ENCODE measurements at regions not wholly inside any gene's neighbourhood (a gene's known extent, or its start where the extent isn't known, plus 50 kb on each side); places are given as distances from the start of the nearest gene placed in this dataset.

DNA sequence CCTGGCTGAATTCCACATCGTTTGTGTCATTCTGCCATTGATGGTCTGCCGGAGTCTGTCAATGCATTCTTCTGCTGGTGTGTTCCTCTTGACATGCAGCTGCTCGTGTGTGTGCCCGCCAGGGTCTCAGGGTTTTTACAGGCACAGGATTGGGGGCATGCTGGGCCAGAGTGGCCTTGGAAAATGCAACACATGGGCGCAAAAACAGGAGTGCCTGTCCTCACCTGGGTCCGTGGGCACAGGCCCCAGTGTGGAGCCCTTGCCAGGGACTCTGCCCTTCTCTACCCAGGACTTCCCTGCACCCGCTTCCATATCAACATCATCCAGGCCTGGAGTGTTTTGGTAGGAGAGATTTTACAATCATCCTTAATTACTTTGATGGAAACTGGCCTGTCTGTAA lies 340.7 kb downstream of the KIF20B start:
- H3K4me2 ChIP-seq = no peak overlapping the region
- H3K27me3 ChIP-seq (ENCODE audit: insufficient read depth, low read depth) = no peaks in the 10 kb centered on the region
- peaks cover 29% of the 10 kb centered on the region for H3K4me1 ChIP-seq (ENCODE audit: low read depth, poor library complexity, severe bottlenecking)
- no peak overlapping the region for H2AFZ ChIP-seq (ENCODE audit: low read depth)
- no peak overlapping the region for H3K4me3 ChIP-seq (IDR thresholded peaks at IDR 0.05; ENCODE audit: insufficient read depth, low read depth, low read length)
- TF ChIP-seq, protein P1, sequence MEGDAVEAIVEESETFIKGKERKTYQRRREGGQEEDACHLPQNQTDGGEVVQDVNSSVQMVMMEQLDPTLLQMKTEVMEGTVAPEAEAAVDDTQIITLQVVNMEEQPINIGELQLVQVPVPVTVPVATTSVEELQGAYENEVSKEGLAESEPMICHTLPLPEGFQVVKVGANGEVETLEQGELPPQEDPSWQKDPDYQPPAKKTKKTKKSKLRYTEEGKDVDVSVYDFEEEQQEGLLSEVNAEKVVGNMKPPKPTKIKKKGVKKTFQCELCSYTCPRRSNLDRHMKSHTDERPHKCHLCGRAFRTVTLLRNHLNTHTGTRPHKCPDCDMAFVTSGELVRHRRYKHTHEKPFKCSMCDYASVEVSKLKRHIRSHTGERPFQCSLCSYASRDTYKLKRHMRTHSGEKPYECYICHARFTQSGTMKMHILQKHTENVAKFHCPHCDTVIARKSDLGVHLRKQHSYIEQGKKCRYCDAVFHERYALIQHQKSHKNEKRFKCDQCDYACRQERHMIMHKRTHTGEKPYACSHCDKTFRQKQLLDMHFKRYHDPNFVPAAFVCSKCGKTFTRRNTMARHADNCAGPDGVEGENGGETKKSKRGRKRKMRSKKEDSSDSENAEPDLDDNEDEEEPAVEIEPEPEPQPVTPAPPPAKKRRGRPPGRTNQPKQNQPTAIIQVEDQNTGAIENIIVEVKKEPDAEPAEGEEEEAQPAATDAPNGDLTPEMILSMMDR (conservative IDR thresholded peaks at IDR 0.05; ENCODE audit: low read depth, low read length) = no peak
- H3K36me3 ChIP-seq (ENCODE audit: insufficient read depth) = no peaks in the 10 kb centered on the region
- H3K27ac ChIP-seq = no peak overlapping the region
- no peak overlapping the region for H3K9ac ChIP-seq
- no peaks in the 10 kb centered on the region for H3K79me2 ChIP-seq (ENCODE audit: insufficient read depth, low read depth)
- no peaks in the 10 kb centered on the region for H4K20me1 ChIP-seq (ENCODE audit: insufficient read depth)

GRCh38 chr10:90047243-90047729 lies 345.9 kb downstream of the KIF20B start:
- Histone ChIP-seq H3K9ac (peak overlapping the region; percentile 53; the same call in 1 of the 2 replicates), H3K4me1 (ENCODE audit: low read depth, poor library complexity, severe bottlenecking) (peaks cover 67% of the 10 kb centered on the region), H2AFZ (ENCODE audit: low read depth) (peak overlapping the region; percentile 64), H3K36me3 (ENCODE audit: insufficient read depth) (no peaks in the 10 kb centered on the region), H3K79me2 (ENCODE audit: insufficient read depth, low read depth) (no peaks in the 10 kb centered on the region), H3K27ac (peak overlapping the region; percentile 91), H4K20me1 (ENCODE audit: insufficient read depth) (no peaks in the 10 kb centered on the region), H3K4me3 (IDR thresholded peaks at IDR 0.05; ENCODE audit: insufficient read depth, low read depth, low read length) (no peak overlapping the region), H3K4me2 (peak overlapping the region; percentile 54), H3K27me3 (ENCODE audit: insufficient read depth, low read depth) (no peaks in the 10 kb centered on the region)
- TF ChIP-seq, protein P1 (conservative IDR thresholded peaks at IDR 0.05; ENCODE audit: low read depth, low read length) = no peak

DNA sequence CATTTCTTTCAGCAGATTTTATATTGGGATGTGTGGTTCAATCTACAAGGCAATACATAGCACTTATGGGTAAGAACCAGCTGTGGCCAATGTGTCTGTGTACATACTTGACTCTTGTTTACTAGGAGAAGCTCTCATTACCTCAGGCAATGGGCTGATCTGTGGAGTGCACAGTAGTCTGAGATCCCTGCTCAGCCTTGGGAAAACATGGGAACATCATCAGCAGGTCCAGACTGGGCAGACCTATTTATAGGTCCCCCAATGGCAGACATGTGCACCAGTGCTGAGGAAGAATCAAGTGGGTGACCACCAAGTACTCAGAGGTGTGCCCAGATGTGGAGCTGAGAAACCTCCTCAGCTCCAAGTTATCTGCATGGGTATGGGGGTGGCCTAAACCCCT lies 349.7 kb downstream of the KIF20B start:
- H3K4me2 ChIP-seq = no peak overlapping the region
- no peak overlapping the region for H2AFZ ChIP-seq (ENCODE audit: low read depth)
- no peaks in the 10 kb centered on the region for H3K36me3 ChIP-seq (ENCODE audit: insufficient read depth)
- H3K9ac ChIP-seq = no peak overlapping the region
- H3K4me1 ChIP-seq (ENCODE audit: low read depth, poor library complexity, severe bottlenecking) = peaks cover 50% of the 10 kb centered on the region
- no peaks in the 10 kb centered on the region for H3K27me3 ChIP-seq (ENCODE audit: insufficient read depth, low read depth)
- no peaks in the 10 kb centered on the region for H3K79me2 ChIP-seq (ENCODE audit: insufficient read depth, low read depth)
- no peaks in the 10 kb centered on the region for H4K20me1 ChIP-seq (ENCODE audit: insufficient read depth)
- H3K27ac ChIP-seq = no peak overlapping the region
- H3K4me3 ChIP-seq (IDR thresholded peaks at IDR 0.05; ENCODE audit: insufficient read depth, low read depth, low read length) = no peak overlapping the region
- TF ChIP-seq, protein P1 (conservative IDR thresholded peaks at IDR 0.05; ENCODE audit: low read depth, low read length) = no peak

GRCh38 chr10:90051474-90051873 lies 350.1 kb downstream of the KIF20B start:
- H2AFZ ChIP-seq (ENCODE audit: low read depth) = no peak overlapping the region
- peaks cover 46% of the 10 kb centered on the region for H3K4me1 ChIP-seq (ENCODE audit: low read depth, poor library complexity, severe bottlenecking)
- TF ChIP-seq, protein P1 (conservative IDR thresholded peaks at IDR 0.05; ENCODE audit: low read depth, low read length) = no peak
- no peak overlapping the region for H3K9ac ChIP-seq
- no peaks in the 10 kb centered on the region for H3K27me3 ChIP-seq (ENCODE audit: insufficient read depth, low read depth)
- H3K79me2 ChIP-seq (ENCODE audit: insufficient read depth, low read depth) = no peaks in the 10 kb centered on the region
- H3K36me3 ChIP-seq (ENCODE audit: insufficient read depth) = no peaks in the 10 kb centered on the region
- no peak overlapping the region for H3K27ac ChIP-seq
- no peak overlapping the region for H3K4me2 ChIP-seq
- no peak overlapping the region for H3K4me3 ChIP-seq (IDR thresholded peaks at IDR 0.05; ENCODE audit: insufficient read depth, low read depth, low read length)
- H4K20me1 ChIP-seq (ENCODE audit: insufficient read depth) = no peaks in the 10 kb centered on the region

Measured in KMS-11 (cell line).